HUES6 (cell line): ENCODE measurements at regions not wholly inside any gene's neighbourhood (a gene's known extent, or its start where the extent isn't known, plus 50 kb on each side); places are given as distances from the start of the nearest gene placed in this dataset.
"Not testable (repeated sequence)": the region's sequence is repeated elsewhere in the genome, so short reads cannot be mapped to it uniquely, and the experiment has no call there.

Experiments used
- H3K27ac ChIP-seq: 2 replicates; pipeline ENCODE4 v1.7.0; 2013; ENCODE audit warnings: low read depth, mild to moderate bottlenecking, low read length, inconsistent platforms
- H3K27me3 ChIP-seq: 2 replicates; pipeline ENCODE4 v1.6.1; 2013; ENCODE audit warnings: low read length; ENCODE audit not compliant: control insufficient read depth, insufficient read depth
- H3K36me3 ChIP-seq: 2 replicates; pipeline ENCODE4 v1.6.1; 2013; ENCODE audit warnings: low read length; ENCODE audit not compliant: control insufficient read depth, insufficient read depth
- H3K4me1 ChIP-seq: 2 replicates; pipeline ENCODE4 v1.6.1; 2013; ENCODE audit warnings: low read length; ENCODE audit not compliant: control insufficient read depth, insufficient read depth
- H3K4me3 ChIP-seq: 2 replicates; pipeline ENCODE4 v1.5.1; 2013; ENCODE audit warnings: low read depth, low read length
- H3K9ac ChIP-seq: one replicate; pipeline ENCODE4 v1.6.1; 2013; ENCODE audit warnings: mild to moderate bottlenecking, low read length
- H3K9me3 ChIP-seq: 2 replicates; pipeline ENCODE4 v1.6.1; 2013; ENCODE audit warnings: low read depth, low read length; ENCODE audit not compliant: control insufficient read depth, insufficient read depth

GRCh38 chr11:16527525-16528246 is 171.3 kb upstream of the SOX6 start:
- H3K9me3 ChIP-seq = no peaks in the 10 kb centered on the region
- H3K27me3 ChIP-seq = no peaks in the 10 kb centered on the region
- no peak overlapping the region for H3K9ac ChIP-seq
- no peak overlapping the region for H3K27ac ChIP-seq
- no peaks in the 10 kb centered on the region for H3K4me1 ChIP-seq
- no peak overlapping the region for H3K4me3 ChIP-seq
- H3K36me3 ChIP-seq = no peaks in the 10 kb centered on the region

- Histone ChIP-seq H3K4me3 (no peak overlapping the region), H3K36me3 (no peaks in the 10 kb centered on the region), H3K9ac (no peak overlapping the region), H3K9me3 (no peaks in the 10 kb centered on the region), H3K27me3 (no peaks in the 10 kb centered on the region), H3K4me1 (no peaks in the 10 kb centered on the region), H3K27ac (no peak overlapping the region)
These were observed 170.6 kb upstream of the SOX6 start for GRCh38 chr11:16526947-16527346.

DNA sequence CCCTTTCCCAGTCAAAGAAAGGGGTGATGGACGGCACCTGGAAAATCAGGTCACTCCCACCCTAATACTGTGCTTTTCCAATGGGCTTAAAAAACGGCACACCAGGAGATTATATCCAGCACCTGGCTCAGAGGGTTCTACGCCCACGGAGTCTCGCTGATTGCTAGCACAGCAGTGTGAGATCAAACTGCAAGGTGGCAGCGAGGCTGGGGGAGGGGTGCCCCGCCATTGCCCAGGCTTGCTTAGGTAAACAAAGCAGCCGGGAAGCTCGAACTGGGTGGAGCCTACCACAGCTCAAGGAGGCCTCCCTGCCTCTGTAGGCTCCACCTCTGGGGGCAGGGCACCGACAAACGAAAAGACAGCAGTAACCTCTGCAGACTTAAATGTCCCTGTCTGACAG is 164.4 kb upstream of the SOX6 start:
- not testable (repeated sequence) for H3K27me3 ChIP-seq, H3K4me3 ChIP-seq, H3K27ac ChIP-seq, H3K4me1 ChIP-seq, H3K9ac ChIP-seq, H3K36me3 ChIP-seq, H3K9me3 ChIP-seq

DNA sequence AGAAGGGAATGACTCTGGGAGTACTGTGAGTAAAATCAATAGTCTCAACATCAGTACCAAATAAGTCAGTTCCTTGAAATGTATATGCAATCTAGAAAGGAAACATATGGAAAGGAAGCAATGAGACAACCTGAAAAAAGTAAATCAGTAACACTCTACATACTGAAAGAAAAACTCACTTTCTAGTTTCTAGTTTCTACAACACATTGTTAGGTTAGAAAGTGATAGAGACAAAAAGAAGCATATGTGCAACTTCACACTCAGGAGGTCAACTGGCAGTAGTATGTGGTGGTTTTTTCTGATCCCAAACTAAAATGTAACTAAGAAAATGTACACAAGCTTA is 156.5 kb upstream of the SOX6 start:
- Histone ChIP-seq H3K4me3 (no peak overlapping the region), H3K9me3 (no peaks in the 10 kb centered on the region), H3K36me3 (no peaks in the 10 kb centered on the region), H3K9ac (no peak overlapping the region), H3K27ac (no peak overlapping the region), H3K4me1 (no peaks in the 10 kb centered on the region), H3K27me3 (peaks cover 6% of the 10 kb centered on the region; the same call in 1 of the 2 replicates)

GRCh38 chr11:16512198-16512898 is 156.0 kb upstream of the SOX6 start:
- H3K9ac ChIP-seq = no peak overlapping the region
- H3K27ac ChIP-seq = no peak overlapping the region
- peaks cover 11% of the 10 kb centered on the region; the same call in 1 of the 2 replicates for H3K27me3 ChIP-seq
- no peaks in the 10 kb centered on the region for H3K36me3 ChIP-seq
- H3K4me1 ChIP-seq = no peaks in the 10 kb centered on the region
- H3K9me3 ChIP-seq = no peaks in the 10 kb centered on the region
- no peak overlapping the region for H3K4me3 ChIP-seq

DNA sequence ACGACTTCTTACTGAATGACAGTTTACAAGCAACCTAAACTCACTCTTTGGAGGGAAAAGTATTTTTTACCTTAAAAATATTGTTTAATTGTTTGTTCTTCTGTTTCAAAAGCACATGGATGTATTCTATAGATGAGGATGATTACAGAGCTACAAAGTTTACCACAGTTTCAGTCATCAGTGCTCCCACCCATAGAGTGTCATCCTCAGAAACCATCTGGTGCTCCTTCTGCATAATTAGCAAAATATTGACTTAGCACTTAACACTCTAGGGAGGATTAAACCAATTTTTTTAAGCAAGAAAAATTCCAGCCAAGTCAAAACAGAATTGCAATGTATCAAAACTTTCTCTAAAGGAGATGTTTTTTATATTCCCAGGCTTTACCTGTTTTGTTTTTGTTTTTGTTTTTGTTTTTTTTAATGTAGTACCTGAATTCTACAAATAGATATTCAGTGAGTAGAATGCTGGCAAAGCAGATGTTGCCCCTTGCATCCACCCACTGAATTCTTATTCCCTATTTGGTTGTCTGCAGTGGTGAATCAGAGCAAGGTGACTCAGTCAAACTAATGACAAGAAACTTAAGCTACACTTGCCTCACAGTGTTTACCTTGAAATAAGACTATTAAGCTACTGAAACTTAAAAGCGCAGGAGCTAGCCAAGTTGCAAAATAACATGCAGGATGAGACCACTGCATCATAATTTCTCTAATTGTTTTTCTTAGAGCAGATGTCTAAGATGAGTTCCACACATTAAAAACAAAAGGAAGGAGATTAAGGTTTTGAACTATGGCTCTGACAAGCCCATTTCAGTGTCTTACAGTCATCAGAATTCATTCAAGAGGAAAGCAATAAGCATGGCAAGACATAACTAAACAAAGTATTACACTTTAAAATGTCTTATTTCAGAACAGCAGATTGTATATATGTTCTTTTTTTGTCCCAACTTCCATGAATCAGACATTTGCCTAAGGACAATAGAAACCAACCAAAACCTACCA is 155.1 kb upstream of the SOX6 start:
- no peak overlapping the region for H3K27ac ChIP-seq
- no peak overlapping the region for H3K9ac ChIP-seq
- no peak overlapping the region for H3K4me3 ChIP-seq
- H3K36me3 ChIP-seq = no peaks in the 10 kb centered on the region
- peaks cover 20% of the 10 kb centered on the region for H3K27me3 ChIP-seq
- H3K4me1 ChIP-seq = no peaks in the 10 kb centered on the region
- peaks cover 1% of the 10 kb centered on the region; the same call in 1 of the 2 replicates for H3K9me3 ChIP-seq

DNA sequence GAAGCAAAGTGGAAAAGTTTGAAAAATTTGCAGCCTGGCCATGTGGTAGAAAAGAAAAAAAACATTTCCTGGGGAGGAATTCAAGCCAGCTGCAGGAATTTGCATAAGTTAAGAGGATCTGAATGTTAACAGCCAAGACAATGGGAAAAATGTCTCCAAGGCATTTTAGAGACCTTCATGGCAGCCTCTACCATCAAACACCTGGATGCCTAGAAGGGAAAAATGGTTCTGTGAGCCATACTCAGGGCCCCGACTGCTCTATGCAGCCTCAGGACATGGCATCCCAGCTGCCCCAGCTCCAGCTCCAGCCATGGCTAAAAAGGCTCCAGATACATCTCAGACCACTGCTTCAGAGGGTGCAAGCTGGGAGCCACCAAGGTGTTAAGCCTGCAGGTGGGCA is 149.1 kb upstream of the SOX6 start:
- Histone ChIP-seq H3K4me3 (no peak overlapping the region), H3K9me3 (peaks cover 7% of the 10 kb centered on the region; the same call in 1 of the 2 replicates), H3K9ac (no peak overlapping the region), H3K36me3 (no peaks in the 10 kb centered on the region), H3K27me3 (peaks cover 55% of the 10 kb centered on the region), H3K27ac (no peak overlapping the region), H3K4me1 (no peaks in the 10 kb centered on the region)

DNA sequence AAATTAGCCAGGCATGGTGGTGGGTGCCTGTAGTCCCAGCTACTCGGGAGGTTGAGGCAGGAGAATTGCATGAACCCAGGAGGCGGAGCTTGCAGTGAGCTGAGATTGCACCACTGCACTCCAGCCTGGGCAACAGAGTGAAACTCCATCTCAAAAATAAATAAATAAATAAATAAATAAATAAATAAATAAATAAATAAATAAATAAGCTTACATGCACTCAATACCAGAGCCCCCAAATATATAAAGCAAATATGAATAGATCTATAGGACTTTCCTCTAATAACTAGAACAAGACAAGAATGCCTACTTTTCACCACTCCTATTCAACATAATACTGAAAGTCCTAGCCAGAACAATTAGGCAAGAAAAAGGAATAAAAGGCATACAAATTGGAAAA is 147.5 kb upstream of the SOX6 start:
- H3K27me3 ChIP-seq = peaks cover 55% of the 10 kb centered on the region
- H3K36me3 ChIP-seq, H3K9ac ChIP-seq, H3K4me1 ChIP-seq, H3K4me3 ChIP-seq, H3K27ac ChIP-seq, H3K9me3 ChIP-seq: not testable (repeated sequence)

GRCh38 chr11:16494918-16495691 is 138.8 kb upstream of the SOX6 start:
- Histone ChIP-seq H3K9ac (no peak overlapping the region), H3K9me3 (peaks cover 4% of the 10 kb centered on the region; the same call in 1 of the 2 replicates), H3K27ac (no peak overlapping the region), H3K4me1 (no peaks in the 10 kb centered on the region), H3K27me3 (peaks cover 3% of the 10 kb centered on the region), H3K36me3 (no peaks in the 10 kb centered on the region), H3K4me3 (no peak overlapping the region)

- H3K27ac ChIP-seq = no peak overlapping the region
- no peaks in the 10 kb centered on the region for H3K36me3 ChIP-seq
- peaks cover 8% of the 10 kb centered on the region for H3K27me3 ChIP-seq
- no peaks in the 10 kb centered on the region for H3K4me1 ChIP-seq
- no peak overlapping the region for H3K4me3 ChIP-seq
- H3K9me3 ChIP-seq = no peaks in the 10 kb centered on the region
- no peak overlapping the region for H3K9ac ChIP-seq
These were observed 128.1 kb upstream of the SOX6 start for GRCh38 chr11:16484434-16484833.
